ENCODE measurements at regions not wholly inside any gene's neighbourhood (a gene's known extent, or its start where the extent isn't known, plus 50 kb on each side); places are given as distances from the start of the nearest gene placed in this dataset.
"Not testable (repeated sequence)": the region's sequence is repeated elsewhere in the genome, so short reads cannot be mapped to it uniquely, and the experiment has no call there.

DNA sequence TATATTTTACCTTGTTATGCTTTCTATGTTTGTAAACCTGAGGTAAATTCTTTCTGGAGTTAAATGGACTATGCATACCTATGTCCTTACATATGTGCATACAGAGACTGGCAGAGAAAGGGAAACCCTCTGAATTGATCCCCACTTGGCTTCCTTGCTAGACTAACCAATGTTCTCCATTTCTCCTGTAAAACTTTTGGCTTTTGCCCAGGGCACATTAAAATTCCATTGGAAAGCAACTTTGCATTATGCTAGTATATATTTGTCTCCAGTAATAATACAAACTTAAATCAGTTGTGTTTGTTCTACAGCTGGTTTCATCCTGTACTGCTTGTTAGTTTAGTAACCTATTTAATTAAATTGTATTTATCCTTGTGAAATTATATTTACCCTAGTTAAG is 646.0 kb upstream of the MARCKS start:
- Histone ChIP-seq H3K4me3 (no peak overlapping the region), H3K36me3 (no peaks in the 10 kb centered on the region), H3K27ac (no peak overlapping the region), H3K4me1 (ENCODE audit: low read depth) (no peaks in the 10 kb centered on the region), H3K27me3 (no peaks in the 10 kb centered on the region), H3K9me3 (ENCODE audit: low read depth) (no peaks in the 10 kb centered on the region)
- DNase-seq (ENCODE audit: low read depth in 1 of 2, low spot score in 1 of 2): no peak
- TF ChIP-seq, protein P1, sequence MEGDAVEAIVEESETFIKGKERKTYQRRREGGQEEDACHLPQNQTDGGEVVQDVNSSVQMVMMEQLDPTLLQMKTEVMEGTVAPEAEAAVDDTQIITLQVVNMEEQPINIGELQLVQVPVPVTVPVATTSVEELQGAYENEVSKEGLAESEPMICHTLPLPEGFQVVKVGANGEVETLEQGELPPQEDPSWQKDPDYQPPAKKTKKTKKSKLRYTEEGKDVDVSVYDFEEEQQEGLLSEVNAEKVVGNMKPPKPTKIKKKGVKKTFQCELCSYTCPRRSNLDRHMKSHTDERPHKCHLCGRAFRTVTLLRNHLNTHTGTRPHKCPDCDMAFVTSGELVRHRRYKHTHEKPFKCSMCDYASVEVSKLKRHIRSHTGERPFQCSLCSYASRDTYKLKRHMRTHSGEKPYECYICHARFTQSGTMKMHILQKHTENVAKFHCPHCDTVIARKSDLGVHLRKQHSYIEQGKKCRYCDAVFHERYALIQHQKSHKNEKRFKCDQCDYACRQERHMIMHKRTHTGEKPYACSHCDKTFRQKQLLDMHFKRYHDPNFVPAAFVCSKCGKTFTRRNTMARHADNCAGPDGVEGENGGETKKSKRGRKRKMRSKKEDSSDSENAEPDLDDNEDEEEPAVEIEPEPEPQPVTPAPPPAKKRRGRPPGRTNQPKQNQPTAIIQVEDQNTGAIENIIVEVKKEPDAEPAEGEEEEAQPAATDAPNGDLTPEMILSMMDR (IDR thresholded peaks at IDR 0.05; ENCODE audit: low read depth, low read length): no peak

DNA sequence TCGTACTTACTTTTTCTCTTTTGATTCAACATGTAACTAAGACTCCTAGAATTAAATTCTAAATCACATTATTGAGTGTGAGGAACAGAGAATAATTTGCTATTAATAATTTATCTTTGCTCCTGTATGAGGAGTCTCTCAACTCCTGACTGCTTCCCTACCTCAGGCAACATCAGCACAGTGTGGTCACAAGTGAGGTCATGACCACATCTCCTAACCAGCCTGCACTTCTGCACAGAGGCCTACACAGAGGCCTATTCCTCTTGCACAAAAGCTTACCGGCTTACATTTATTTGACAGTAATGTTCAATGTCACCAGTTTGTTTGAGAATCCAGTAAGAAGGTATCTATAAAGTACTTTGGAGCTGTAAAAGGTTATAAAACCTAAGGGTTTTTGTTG is 637.4 kb upstream of the MARCKS start:
- Histone ChIP-seq H3K4me3 (no peak overlapping the region), H3K9me3 (ENCODE audit: low read depth) (no peaks in the 10 kb centered on the region), H3K27me3 (no peaks in the 10 kb centered on the region), H3K36me3 (no peaks in the 10 kb centered on the region), H3K4me1 (ENCODE audit: low read depth) (no peaks in the 10 kb centered on the region), H3K27ac (no peak overlapping the region)
- TF ChIP-seq, protein P1 (IDR thresholded peaks at IDR 0.05; ENCODE audit: low read depth, low read length): no peak
- DNase-seq (ENCODE audit: low read depth in 1 of 2, low spot score in 1 of 2): no peak

DNA sequence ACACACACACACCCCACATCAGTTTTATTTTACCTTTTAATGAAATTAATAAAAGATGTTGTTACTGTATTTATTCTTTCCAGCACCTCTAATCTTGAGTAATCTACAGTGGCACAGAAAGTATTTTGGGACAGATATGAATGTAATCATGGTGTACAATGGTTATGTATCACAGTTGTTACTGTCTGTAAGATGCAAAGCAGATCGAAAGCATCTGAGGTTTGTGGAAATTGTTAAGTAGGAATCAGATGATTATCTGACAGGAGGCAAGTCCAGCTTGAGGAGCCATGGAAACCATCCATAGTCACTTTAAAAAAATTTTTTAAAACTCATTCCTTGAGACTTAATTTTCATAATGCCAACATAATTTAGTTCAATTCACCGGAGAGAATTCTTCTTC is 636.3 kb upstream of the MARCKS start:
- Histone ChIP-seq H3K4me3 (no peak overlapping the region), H3K36me3 (no peaks in the 10 kb centered on the region), H3K9me3 (ENCODE audit: low read depth) (no peaks in the 10 kb centered on the region), H3K27me3 (no peaks in the 10 kb centered on the region), H3K4me1 (ENCODE audit: low read depth) (no peaks in the 10 kb centered on the region), H3K27ac (no peak overlapping the region)
- DNase-seq (ENCODE audit: low read depth in 1 of 2, low spot score in 1 of 2): no peak
- TF ChIP-seq, protein P1 (IDR thresholded peaks at IDR 0.05; ENCODE audit: low read depth, low read length): no peak

DNA sequence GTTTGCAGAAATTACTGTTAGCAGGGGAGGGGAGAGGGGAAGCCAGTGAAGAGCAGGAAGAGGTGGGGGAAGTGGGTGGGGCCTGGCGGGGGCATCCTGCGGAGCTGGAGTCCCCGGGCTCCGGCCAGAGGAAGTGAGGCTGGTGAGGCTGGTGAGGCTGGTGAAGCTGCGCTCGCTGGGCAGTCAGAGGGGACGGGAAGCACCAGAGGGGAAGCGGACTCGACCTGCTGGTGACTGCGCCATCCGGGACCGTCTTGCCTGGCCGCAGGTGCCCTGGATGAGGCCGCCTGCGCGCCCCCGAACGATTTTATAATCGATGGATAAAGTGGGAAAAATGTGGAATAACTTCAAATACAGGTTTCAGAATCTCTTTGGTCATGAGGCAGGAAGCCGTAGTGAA is 635.3 kb upstream of the MARCKS start:
- Histone ChIP-seq H3K4me3 (no peak overlapping the region), H3K36me3 (no peaks in the 10 kb centered on the region), H3K27ac (no peak overlapping the region), H3K9me3 (ENCODE audit: low read depth) (no peaks in the 10 kb centered on the region), H3K4me1 (ENCODE audit: low read depth) (no peaks in the 10 kb centered on the region), H3K27me3 (no peaks in the 10 kb centered on the region)
- TF ChIP-seq, protein P1 (IDR thresholded peaks at IDR 0.05; ENCODE audit: low read depth, low read length): no peak
- DNase-seq (ENCODE audit: low read depth in 1 of 2, low spot score in 1 of 2): no peak

DNA sequence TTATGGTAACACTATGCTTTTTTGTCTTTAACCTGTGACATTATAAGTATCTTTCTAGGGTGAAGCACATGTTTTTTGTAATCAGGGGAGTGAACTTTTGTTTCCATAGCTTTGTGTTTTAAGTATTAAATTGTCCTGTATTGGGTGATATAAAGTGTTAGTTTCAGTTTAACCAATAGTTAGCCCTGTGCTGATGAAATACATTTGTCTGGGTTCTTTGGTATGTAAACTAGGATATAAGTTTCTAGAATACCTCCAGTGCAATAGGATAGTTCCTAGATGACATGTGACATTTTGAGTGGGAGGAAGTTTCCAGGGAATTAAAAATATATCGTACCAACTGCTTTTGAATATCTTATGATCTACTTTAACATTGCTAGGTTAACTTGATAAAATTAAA is 611.0 kb upstream of the MARCKS start:
- Histone ChIP-seq H3K9me3 (ENCODE audit: low read depth) (no peaks in the 10 kb centered on the region), H3K27me3 (no peaks in the 10 kb centered on the region), H3K4me3 (no peak overlapping the region), H3K27ac (no peak overlapping the region), H3K36me3 (no peaks in the 10 kb centered on the region), H3K4me1 (ENCODE audit: low read depth) (no peaks in the 10 kb centered on the region)
- no peak for DNase-seq (ENCODE audit: low read depth in 1 of 2, low spot score in 1 of 2)
- TF ChIP-seq, protein P1 (IDR thresholded peaks at IDR 0.05; ENCODE audit: low read depth, low read length): no peak

DNA sequence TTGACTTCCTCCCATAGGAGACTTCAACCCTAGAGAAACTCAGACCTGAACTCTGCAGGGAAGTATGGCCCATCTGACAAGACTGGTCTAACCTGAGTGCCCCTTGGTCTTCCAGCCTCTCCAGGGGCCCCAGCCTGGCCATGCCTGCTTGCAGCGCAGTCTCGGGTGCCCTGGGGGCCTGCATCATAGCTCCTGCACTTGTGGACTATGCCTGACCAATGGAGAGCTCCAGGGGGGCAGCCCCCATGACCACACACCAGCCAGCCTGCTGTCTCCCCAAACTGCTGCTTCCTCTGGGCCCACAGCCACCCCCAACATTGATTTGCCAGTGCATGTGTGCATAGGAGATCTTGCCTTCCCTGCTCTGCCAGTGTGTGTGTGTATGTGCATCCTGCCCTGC is 608.6 kb upstream of the MARCKS start:
- Histone ChIP-seq H3K4me1 (ENCODE audit: low read depth) (no peaks in the 10 kb centered on the region), H3K4me3 (no peak overlapping the region), H3K36me3 (no peaks in the 10 kb centered on the region), H3K27me3 (no peaks in the 10 kb centered on the region), H3K9me3 (ENCODE audit: low read depth) (no peaks in the 10 kb centered on the region), H3K27ac (no peak overlapping the region)
- TF ChIP-seq, protein P1 (IDR thresholded peaks at IDR 0.05; ENCODE audit: low read depth, low read length): no peak
- DNase-seq (ENCODE audit: low read depth in 1 of 2, low spot score in 1 of 2): no peak

DNA sequence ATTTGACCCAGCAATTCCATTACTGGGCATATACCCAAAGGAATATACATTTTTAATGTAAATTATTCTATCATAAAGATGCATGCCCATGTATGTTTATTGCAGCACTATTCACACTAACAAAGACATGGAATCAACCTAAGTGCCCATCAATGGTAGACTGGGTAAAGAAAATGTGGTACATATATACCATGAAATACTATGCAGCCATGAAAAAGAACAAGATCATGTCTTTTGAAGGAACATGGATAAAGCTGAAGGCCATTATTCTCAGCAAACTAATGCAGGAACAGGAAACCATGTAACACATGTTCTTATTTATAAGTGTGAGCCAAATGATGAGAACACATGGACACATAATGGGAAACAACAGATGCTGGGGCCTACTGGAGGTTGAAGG is 603.0 kb upstream of the MARCKS start:
- not testable (repeated sequence) for H3K4me1 ChIP-seq (ENCODE audit: low read depth); DNase-seq (ENCODE audit: low read depth in 1 of 2, low spot score in 1 of 2); H3K4me3 ChIP-seq; H3K27ac ChIP-seq; H3K36me3 ChIP-seq; H3K9me3 ChIP-seq (ENCODE audit: low read depth); H3K27me3 ChIP-seq
